HEK293 (cell line): ENCODE measurements at regions not wholly inside any gene's neighbourhood (a gene's known extent, or its start where the extent isn't known, plus 50 kb on each side); places are given as distances from the start of the nearest gene placed in this dataset.

Experiments used
- CTCF ChIA-PET: fragments of 350-600 bp; formaldehyde crosslinking; extraction: SDS; loops from one replicate; lab custom pipeline; 2021; ENCODE audit warnings: antibody characterized with exemption; lab: Yijun Ruan, JAX
- POLR2A ChIA-PET: fragments of 300-600 bp; formaldehyde crosslinking; extraction: SDS; loops from one replicate; lab custom pipeline; 2020; ENCODE audit warnings: antibody characterized with exemption, inconsistent platforms; lab: Yijun Ruan, JAX
- H3K27ac ChIP-seq: fragments of 200-500 bp; sonication (Bioruptor generic); 2 replicates; pipeline ENCODE4 v1.5.1; 2014; ENCODE audit warnings: low read depth, low read length, control low read depth, inconsistent platforms; ENCODE audit errors: extremely low read depth
- H3K36me3 ChIP-seq, 2 experiments: fragments of 200-500 bp in 1 of 2; sonication (Bioruptor generic) in 1 of 2; 1 replicate in 1 of 2; 2 replicates in 1 of 2; pipeline ENCODE4 v1.5.1; 2014 to 2017; ENCODE audit warnings: inconsistent platforms in 2 of 2, low read length in 2 of 2; ENCODE audit not compliant: control insufficient read depth in 2 of 2, insufficient read depth in 1 of 2
- H3K4me1 ChIP-seq: fragments of 200-500 bp; sonication (Bioruptor generic); 2 replicates; pipeline ENCODE4 v1.5.1; 2014; ENCODE audit warnings: mild to moderate bottlenecking, low read length, inconsistent platforms; ENCODE audit not compliant: control insufficient read depth, insufficient read depth
- H3K4me3 ChIP-seq: 2 replicates; pipeline ENCODE4 v1.5.1; 2011; ENCODE audit warnings: low read depth, mild to moderate bottlenecking, control low read depth, low read length, moderate library complexity
- H3K9me3 ChIP-seq: fragments of 200-500 bp; sonication (Bioruptor generic); 2 replicates; pipeline ENCODE4 v1.5.1; 2014; ENCODE audit warnings: low read depth, low read length, inconsistent platforms; ENCODE audit not compliant: control insufficient read depth, insufficient read depth
- BCL6B ChIP-seq: fragments of 450-650 bp; formaldehyde crosslinking; IDR thresholded peaks from 2 replicates; pipeline ENCODE4 v1.5.1; 2017; ENCODE audit warnings: missing biosample characterization, missing genetic modification characterization
- KLF17 ChIP-seq: fragments of 450-650 bp; formaldehyde crosslinking; IDR thresholded peaks from 2 replicates; pipeline ENCODE4 v1.5.1; 2016; ENCODE audit warnings: missing biosample characterization, missing genetic modification characterization
- ZNF10 ChIP-seq: fragments of 450-650 bp; formaldehyde crosslinking; IDR thresholded peaks from 2 replicates; pipeline ENCODE4 v1.5.1; 2017; ENCODE audit warnings: missing biosample characterization, missing genetic modification characterization
- ZNF280D ChIP-seq: fragments of 450-650 bp; formaldehyde crosslinking; IDR thresholded peaks from 2 replicates; pipeline ENCODE4 v1.5.1; 2016; ENCODE audit warnings: missing biosample characterization, missing genetic modification characterization
- ZNF404 ChIP-seq: fragments of 450-650 bp; formaldehyde crosslinking; IDR thresholded peaks from 2 replicates; pipeline ENCODE4 v1.5.1; 2017; ENCODE audit warnings: missing biosample characterization, missing genetic modification characterization
- ZNF423 ChIP-seq: fragments of 450-650 bp; formaldehyde crosslinking; IDR thresholded peaks from 2 replicates; pipeline ENCODE4 v1.5.1; 2016; ENCODE audit warnings: missing biosample characterization, missing genetic modification characterization
- ZNF561 ChIP-seq: fragments of 450-650 bp; IDR thresholded peaks from 2 replicates; pipeline ENCODE4 v1.5.1; 2018; ENCODE audit warnings: missing biosample characterization, missing genetic modification characterization, borderline replicate concordance
- ZNF701 ChIP-seq: fragments of 450-650 bp; formaldehyde crosslinking; IDR thresholded peaks from 2 replicates; pipeline ENCODE4 v1.5.1; 2016; ENCODE audit warnings: missing biosample characterization, missing genetic modification characterization
- ZNF747 ChIP-seq: fragments of 450-650 bp; formaldehyde crosslinking; IDR thresholded peaks from 2 replicates; pipeline ENCODE4 v1.5.1; 2016; ENCODE audit warnings: missing biosample characterization, missing genetic modification characterization
- ZNF76 ChIP-seq: fragments of 450-650 bp; formaldehyde crosslinking; IDR thresholded peaks from 2 replicates; pipeline ENCODE4; 2016; ENCODE audit warnings: low read depth, missing biosample characterization, missing genetic modification characterization, borderline replicate concordance
- ZNF777 ChIP-seq: fragments of 450-650 bp; formaldehyde crosslinking; IDR thresholded peaks from 2 replicates; pipeline ENCODE4 v1.5.1; 2017; ENCODE audit warnings: missing biosample characterization, missing genetic modification characterization, borderline replicate concordance
- ZNF791 ChIP-seq: fragments of 450-650 bp; formaldehyde crosslinking; IDR thresholded peaks from 2 replicates; pipeline ENCODE4 v1.5.1; 2016; ENCODE audit warnings: missing biosample characterization, missing genetic modification characterization
- ZNF792 ChIP-seq: fragments of 450-650 bp; formaldehyde crosslinking; IDR thresholded peaks from 2 replicates; pipeline ENCODE4 v1.5.1; 2016; ENCODE audit warnings: missing biosample characterization, missing genetic modification characterization
- TF ChIP-seq, protein P1 (sequence below): fragments of 450-650 bp; formaldehyde crosslinking; IDR thresholded peaks from 2 replicates; pipeline ENCODE4 v1.5.1; 2016; ENCODE audit warnings: missing biosample characterization, missing genetic modification characterization
- TF ChIP-seq, protein P2 (sequence below): fragments of 450-650 bp; formaldehyde crosslinking; IDR thresholded peaks from 2 replicates; pipeline ENCODE4 v1.5.1; 2016; ENCODE audit warnings: missing biosample characterization, missing genetic modification characterization
- TF ChIP-seq, protein P3 (sequence below): fragments of 450-650 bp; formaldehyde crosslinking; optimal IDR thresholded peaks from 2 replicates; pipeline ENCODE3; 2016; ENCODE audit warnings: missing biosample characterization, mild to moderate bottlenecking, missing genetic modification characterization
- TF ChIP-seq, protein P4 (sequence below): fragments of 450-650 bp; IDR thresholded peaks from 2 replicates; pipeline ENCODE4 v1.5.1; 2018; ENCODE audit warnings: missing biosample characterization, mild to moderate bottlenecking, missing genetic modification characterization
- TF ChIP-seq, protein P5 (sequence below): fragments of 450-650 bp; formaldehyde crosslinking; IDR thresholded peaks from 2 replicates; pipeline ENCODE4 v1.5.1; 2016; ENCODE audit warnings: missing biosample characterization, missing genetic modification characterization, borderline replicate concordance

DNA sequence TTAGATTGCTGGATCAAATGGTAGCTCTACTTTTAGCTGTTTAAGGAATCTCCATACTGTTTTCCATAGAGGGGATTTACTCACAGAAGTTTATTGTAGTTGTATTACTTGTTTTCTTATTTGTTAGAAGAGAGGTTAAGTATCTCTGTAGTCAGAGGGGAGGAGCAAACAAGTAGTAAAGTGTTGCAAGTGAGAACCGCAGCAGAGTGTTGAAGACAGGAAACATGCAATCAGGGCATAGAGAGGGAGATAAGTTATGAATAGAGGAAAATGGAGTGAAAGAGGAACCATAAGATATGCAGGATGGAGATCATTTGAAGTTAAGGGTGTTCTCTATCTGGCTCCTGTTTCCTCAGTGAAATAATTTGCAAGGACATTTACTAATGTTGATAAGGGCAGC lies 331.4 kb upstream of the TMEM229A start:
- TF ChIP-seq, protein P1, sequence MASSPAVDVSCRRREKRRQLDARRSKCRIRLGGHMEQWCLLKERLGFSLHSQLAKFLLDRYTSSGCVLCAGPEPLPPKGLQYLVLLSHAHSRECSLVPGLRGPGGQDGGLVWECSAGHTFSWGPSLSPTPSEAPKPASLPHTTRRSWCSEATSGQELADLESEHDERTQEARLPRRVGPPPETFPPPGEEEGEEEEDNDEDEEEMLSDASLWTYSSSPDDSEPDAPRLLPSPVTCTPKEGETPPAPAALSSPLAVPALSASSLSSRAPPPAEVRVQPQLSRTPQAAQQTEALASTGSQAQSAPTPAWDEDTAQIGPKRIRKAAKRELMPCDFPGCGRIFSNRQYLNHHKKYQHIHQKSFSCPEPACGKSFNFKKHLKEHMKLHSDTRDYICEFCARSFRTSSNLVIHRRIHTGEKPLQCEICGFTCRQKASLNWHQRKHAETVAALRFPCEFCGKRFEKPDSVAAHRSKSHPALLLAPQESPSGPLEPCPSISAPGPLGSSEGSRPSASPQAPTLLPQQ (tag by site-specific recombination), result no peak
- TF ChIP-seq ZNF561 (tag by site-specific recombination) (no peak), ZNF423 (tag by site-specific recombination) (no peak), ZNF791 (tag by site-specific recombination) (no peak), ZNF76 (tag by site-specific recombination) (no peak), KLF17 (tag by site-specific recombination) (no peak), BCL6B (tag by site-specific recombination) (no peak), ZNF777 (no peak), ZNF404 (no peak), ZNF747 (tag by site-specific recombination) (no peak), ZNF792 (tag by site-specific recombination) (no peak), ZNF280D (tag by site-specific recombination) (no peak), ZNF701 (tag by site-specific recombination) (no peak), ZNF10 (tag by site-specific recombination) (no peak)
- TF ChIP-seq, protein P2, sequence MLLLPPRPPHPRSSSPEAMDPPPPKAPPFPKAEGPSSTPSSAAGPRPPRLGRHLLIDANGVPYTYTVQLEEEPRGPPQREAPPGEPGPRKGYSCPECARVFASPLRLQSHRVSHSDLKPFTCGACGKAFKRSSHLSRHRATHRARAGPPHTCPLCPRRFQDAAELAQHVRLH, result no peak
- TF ChIP-seq, protein P3, sequence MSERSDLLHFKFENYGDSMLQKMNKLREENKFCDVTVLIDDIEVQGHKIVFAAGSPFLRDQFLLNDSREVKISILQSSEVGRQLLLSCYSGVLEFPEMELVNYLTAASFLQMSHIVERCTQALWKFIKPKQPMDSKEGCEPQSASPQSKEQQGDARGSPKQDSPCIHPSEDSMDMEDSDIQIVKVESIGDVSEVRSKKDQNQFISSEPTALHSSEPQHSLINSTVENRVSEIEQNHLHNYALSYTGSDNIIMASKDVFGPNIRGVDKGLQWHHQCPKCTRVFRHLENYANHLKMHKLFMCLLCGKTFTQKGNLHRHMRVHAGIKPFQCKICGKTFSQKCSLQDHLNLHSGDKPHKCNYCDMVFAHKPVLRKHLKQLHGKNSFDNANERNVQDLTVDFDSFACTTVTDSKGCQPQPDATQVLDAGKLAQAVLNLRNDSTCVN (tag by site-specific recombination), result no peak
- TF ChIP-seq, protein P4, sequence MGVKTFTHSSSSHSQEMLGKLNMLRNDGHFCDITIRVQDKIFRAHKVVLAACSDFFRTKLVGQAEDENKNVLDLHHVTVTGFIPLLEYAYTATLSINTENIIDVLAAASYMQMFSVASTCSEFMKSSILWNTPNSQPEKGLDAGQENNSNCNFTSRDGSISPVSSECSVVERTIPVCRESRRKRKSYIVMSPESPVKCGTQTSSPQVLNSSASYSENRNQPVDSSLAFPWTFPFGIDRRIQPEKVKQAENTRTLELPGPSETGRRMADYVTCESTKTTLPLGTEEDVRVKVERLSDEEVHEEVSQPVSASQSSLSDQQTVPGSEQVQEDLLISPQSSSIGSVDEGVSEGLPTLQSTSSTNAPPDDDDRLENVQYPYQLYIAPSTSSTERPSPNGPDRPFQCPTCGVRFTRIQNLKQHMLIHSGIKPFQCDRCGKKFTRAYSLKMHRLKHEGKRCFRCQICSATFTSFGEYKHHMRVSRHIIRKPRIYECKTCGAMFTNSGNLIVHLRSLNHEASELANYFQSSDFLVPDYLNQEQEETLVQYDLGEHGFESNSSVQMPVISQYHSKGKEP (tag by site-specific recombination), result no peak
- TF ChIP-seq, protein P5, sequence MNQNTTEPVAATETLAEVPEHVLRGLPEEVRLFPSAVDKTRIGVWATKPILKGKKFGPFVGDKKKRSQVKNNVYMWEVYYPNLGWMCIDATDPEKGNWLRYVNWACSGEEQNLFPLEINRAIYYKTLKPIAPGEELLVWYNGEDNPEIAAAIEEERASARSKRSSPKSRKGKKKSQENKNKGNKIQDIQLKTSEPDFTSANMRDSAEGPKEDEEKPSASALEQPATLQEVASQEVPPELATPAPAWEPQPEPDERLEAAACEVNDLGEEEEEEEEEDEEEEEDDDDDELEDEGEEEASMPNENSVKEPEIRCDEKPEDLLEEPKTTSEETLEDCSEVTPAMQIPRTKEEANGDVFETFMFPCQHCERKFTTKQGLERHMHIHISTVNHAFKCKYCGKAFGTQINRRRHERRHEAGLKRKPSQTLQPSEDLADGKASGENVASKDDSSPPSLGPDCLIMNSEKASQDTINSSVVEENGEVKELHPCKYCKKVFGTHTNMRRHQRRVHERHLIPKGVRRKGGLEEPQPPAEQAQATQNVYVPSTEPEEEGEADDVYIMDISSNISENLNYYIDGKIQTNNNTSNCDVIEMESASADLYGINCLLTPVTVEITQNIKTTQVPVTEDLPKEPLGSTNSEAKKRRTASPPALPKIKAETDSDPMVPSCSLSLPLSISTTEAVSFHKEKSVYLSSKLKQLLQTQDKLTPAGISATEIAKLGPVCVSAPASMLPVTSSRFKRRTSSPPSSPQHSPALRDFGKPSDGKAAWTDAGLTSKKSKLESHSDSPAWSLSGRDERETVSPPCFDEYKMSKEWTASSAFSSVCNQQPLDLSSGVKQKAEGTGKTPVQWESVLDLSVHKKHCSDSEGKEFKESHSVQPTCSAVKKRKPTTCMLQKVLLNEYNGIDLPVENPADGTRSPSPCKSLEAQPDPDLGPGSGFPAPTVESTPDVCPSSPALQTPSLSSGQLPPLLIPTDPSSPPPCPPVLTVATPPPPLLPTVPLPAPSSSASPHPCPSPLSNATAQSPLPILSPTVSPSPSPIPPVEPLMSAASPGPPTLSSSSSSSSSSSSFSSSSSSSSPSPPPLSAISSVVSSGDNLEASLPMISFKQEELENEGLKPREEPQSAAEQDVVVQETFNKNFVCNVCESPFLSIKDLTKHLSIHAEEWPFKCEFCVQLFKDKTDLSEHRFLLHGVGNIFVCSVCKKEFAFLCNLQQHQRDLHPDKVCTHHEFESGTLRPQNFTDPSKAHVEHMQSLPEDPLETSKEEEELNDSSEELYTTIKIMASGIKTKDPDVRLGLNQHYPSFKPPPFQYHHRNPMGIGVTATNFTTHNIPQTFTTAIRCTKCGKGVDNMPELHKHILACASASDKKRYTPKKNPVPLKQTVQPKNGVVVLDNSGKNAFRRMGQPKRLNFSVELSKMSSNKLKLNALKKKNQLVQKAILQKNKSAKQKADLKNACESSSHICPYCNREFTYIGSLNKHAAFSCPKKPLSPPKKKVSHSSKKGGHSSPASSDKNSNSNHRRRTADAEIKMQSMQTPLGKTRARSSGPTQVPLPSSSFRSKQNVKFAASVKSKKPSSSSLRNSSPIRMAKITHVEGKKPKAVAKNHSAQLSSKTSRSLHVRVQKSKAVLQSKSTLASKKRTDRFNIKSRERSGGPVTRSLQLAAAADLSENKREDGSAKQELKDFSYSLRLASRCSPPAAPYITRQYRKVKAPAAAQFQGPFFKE (tag by site-specific recombination), result no peak
- H3K9me3 ChIP-seq, result no peaks in the 10 kb centered on the region
- no peaks in the 10 kb centered on the region for H3K36me3 ChIP-seq
- H3K4me3 ChIP-seq, result no peak overlapping the region
- no peaks in the 10 kb centered on the region for H3K4me1 ChIP-seq
- ChIA-PET POLR2A (no interaction called here), CTCF (interaction anchor here (0.6 kb wide), 1 partner anchor 209 kb away, joined by 3 read pairs; no protein-coding TSS in a partner anchor)
- no peak overlapping the region for H3K27ac ChIP-seq
